22Rv1 (cell line): ENCODE measurements at regions not wholly inside any gene's neighbourhood (a gene's known extent, or its start where the extent isn't known, plus 50 kb on each side); places are given as distances from the start of the nearest gene placed in this dataset.

Source experiments
- ZFX ChIP-seq: fragments of 450-650 bp; IDR thresholded peaks from 2 replicates; pipeline ENCODE4 v1.6.1; 2017; ENCODE audit warnings: antibody characterized with exemption, borderline replicate concordance
- TF ChIP-seq, protein P1 (sequence below): fragments of 450-650 bp; IDR thresholded peaks from 2 replicates; pipeline ENCODE4 v1.5.1; 2017; ENCODE audit warnings: mild to moderate bottlenecking

DNA sequence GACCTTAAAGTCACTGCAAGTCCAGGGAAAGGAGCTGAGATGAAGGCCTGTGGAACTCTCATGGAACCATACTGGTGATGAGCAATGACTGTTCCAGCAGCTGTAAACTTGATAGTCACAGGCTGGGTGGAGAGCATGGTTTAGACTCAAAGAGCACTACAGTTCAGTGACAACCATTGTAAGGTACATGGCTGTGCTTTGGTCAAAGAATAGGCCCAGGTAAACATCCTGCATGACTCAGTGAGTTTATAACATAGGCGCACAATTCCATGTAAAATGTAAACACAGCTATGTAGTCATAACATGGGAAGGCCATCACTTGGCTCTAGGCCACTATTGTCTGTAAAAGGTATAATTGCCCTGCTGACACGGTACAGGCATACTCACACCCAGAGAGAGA, 119.3 kb upstream of the FSCB start:
- TF ChIP-seq, protein P1, sequence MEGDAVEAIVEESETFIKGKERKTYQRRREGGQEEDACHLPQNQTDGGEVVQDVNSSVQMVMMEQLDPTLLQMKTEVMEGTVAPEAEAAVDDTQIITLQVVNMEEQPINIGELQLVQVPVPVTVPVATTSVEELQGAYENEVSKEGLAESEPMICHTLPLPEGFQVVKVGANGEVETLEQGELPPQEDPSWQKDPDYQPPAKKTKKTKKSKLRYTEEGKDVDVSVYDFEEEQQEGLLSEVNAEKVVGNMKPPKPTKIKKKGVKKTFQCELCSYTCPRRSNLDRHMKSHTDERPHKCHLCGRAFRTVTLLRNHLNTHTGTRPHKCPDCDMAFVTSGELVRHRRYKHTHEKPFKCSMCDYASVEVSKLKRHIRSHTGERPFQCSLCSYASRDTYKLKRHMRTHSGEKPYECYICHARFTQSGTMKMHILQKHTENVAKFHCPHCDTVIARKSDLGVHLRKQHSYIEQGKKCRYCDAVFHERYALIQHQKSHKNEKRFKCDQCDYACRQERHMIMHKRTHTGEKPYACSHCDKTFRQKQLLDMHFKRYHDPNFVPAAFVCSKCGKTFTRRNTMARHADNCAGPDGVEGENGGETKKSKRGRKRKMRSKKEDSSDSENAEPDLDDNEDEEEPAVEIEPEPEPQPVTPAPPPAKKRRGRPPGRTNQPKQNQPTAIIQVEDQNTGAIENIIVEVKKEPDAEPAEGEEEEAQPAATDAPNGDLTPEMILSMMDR, result no peak
- TF ChIP-seq ZFX, result no peak
